ENCODE measurements at regions not wholly inside any gene's neighbourhood (a gene's known extent, or its start where the extent isn't known, plus 50 kb on each side); places are given as distances from the start of the nearest gene placed in this dataset.

DNA sequence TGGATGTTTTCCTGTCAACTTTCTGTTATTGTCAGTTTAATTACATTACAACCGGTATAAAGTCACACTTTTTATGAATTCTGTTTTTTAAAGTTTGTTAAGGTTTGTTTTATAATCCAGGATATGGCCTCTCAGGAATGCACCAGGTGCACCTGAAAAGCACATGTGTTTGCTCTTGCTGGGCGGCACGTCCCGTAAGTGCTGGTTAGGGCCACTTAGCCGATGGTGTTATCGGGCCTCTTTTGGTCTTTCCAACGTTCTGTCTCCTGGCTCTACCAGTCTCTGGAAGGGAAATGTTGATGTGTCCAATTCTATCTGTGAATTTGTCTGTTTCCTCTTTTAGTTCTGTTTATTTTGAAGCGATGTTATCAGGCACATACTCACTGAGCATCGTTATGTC lies 695.7 kb downstream of the BRD1 start:
- intact Hi-C loops (cut with micrococcal nuclease) = no loop called here
- Histone ChIP-seq H3K4me3 (ENCODE audit: low read length) (no peak overlapping the region), H3K36me3 (ENCODE audit: control insufficient read depth, insufficient read depth, low read length) (no peaks in the 10 kb centered on the region), H3K4me1 (ENCODE audit: control insufficient read depth, insufficient read depth, low read length) (no peaks in the 10 kb centered on the region), H3K9me3 (ENCODE audit: control insufficient read depth, insufficient read depth, low read length) (no peaks in the 10 kb centered on the region), H3K27ac (ENCODE audit: low read length) (no peak overlapping the region), H3K27me3 (ENCODE audit: control insufficient read depth, insufficient read depth, low read length) (no peaks in the 10 kb centered on the region)
- DNase-seq (no peak), ATAC-seq (no peak)
- TF ChIP-seq CTCF (IDR thresholded peaks at IDR 0.05) = no peak
- H3K36me3 Mint-ChIP-seq = no peaks in the 10 kb centered on the region
- no peaks in the 10 kb centered on the region for H3K4me1 Mint-ChIP-seq
- no peak overlapping the region for H3K27ac Mint-ChIP-seq
- H3K4me3 Mint-ChIP-seq = no peak overlapping the region
- WGBS (ENCODE audit: insufficient coverage) = 56% methylated on average over 9 of the region's 9 CpGs
- H3K27me3 Mint-ChIP-seq (ENCODE audit: low read depth in 2 of 2) = peaks cover 0 to 9% of the 10 kb centered on the region in 2 donors
- H3K9me3 Mint-ChIP-seq = no peaks in the 10 kb centered on the region

DNA sequence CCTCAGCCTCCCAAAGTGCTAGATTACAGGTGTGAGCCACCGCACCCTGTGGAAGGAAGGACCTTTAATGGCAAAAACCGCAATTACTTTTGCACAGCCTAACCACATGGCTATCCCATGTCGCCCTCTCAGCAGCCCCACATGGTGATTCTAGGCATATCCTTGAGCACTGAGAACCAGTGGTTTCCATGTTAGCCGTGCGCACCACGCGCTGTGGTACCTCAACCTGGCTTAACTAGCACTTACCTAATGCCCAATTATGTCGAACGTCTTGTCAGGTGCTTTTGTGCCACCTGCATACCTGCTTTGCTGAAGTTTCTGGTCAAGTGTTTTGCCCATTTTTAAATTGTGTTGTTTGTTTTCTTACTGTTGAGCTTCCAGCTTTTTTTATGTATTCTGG lies 697.9 kb downstream of the BRD1 start:
- no peaks in the 10 kb centered on the region for H3K4me1 Mint-ChIP-seq
- H3K27me3 ChIP-seq (ENCODE audit: control insufficient read depth, insufficient read depth, low read length) = no peaks in the 10 kb centered on the region
- peaks cover 0 to 7% of the 10 kb centered on the region in 2 donors for H3K27me3 Mint-ChIP-seq (ENCODE audit: low read depth in 2 of 2)
- TF ChIP-seq CTCF (IDR thresholded peaks at IDR 0.05) = no peak
- H3K27ac ChIP-seq (ENCODE audit: low read length) = no peak overlapping the region
- no peak overlapping the region for H3K4me3 ChIP-seq (ENCODE audit: low read length)
- no peak for DNase-seq
- H3K9me3 Mint-ChIP-seq = no peaks in the 10 kb centered on the region
- 93% methylated on average over 9 of the region's 9 CpGs for WGBS (ENCODE audit: insufficient coverage)
- no peak for ATAC-seq
- H3K27ac Mint-ChIP-seq = no peak overlapping the region
- H3K36me3 ChIP-seq (ENCODE audit: control insufficient read depth, insufficient read depth, low read length) = no peaks in the 10 kb centered on the region
- H3K9me3 ChIP-seq (ENCODE audit: control insufficient read depth, insufficient read depth, low read length) = no peaks in the 10 kb centered on the region
- intact Hi-C loops (cut with micrococcal nuclease) = no loop called here
- H3K36me3 Mint-ChIP-seq = no peaks in the 10 kb centered on the region
- no peak overlapping the region for H3K4me3 Mint-ChIP-seq
- no peaks in the 10 kb centered on the region for H3K4me1 ChIP-seq (ENCODE audit: control insufficient read depth, insufficient read depth, low read length)

DNA sequence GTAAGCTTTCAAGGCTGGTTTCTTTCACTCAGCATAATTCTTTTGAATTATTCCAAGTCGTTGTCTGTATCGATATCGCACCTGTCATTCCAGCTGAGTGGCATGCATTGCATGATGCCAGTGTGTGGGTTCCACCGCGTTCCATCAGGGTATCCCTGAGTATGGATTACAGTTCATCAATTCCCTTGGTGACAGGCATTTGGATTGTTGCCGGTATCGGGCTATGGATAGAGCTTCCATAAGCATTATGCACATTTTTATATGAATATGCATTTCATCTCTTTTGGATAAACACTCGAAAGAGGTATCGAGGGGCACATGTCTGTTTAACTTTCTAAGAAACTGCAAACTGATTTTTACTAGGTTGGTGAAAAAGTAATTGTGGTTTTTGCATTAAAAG lies 698.8 kb downstream of the BRD1 start:
- Mint-ChIP-seq H3K27me3 (ENCODE audit: low read depth in 2 of 2) (peaks cover 4 to 8% of the 10 kb centered on the region in 2 donors), H3K27ac (no peak overlapping the region), H3K9me3 (no peaks in the 10 kb centered on the region), H3K4me1 (no peaks in the 10 kb centered on the region), H3K4me3 (no peak overlapping the region), H3K36me3 (no peaks in the 10 kb centered on the region)
- H3K36me3 ChIP-seq (ENCODE audit: control insufficient read depth, insufficient read depth, low read length) = no peaks in the 10 kb centered on the region
- DNase-seq (no peak), ATAC-seq (no peak)
- intact Hi-C loops (cut with micrococcal nuclease) = no loop called here
- no peak overlapping the region for H3K27ac ChIP-seq (ENCODE audit: low read length)
- no peak overlapping the region for H3K4me3 ChIP-seq (ENCODE audit: low read length)
- WGBS (ENCODE audit: insufficient coverage) = 97% methylated on average over 7 of the region's 9 CpGs
- no peaks in the 10 kb centered on the region for H3K27me3 ChIP-seq (ENCODE audit: control insufficient read depth, insufficient read depth, low read length)
- H3K4me1 ChIP-seq (ENCODE audit: control insufficient read depth, insufficient read depth, low read length) = no peaks in the 10 kb centered on the region
- TF ChIP-seq CTCF (IDR thresholded peaks at IDR 0.05) = no peak
- no peaks in the 10 kb centered on the region for H3K9me3 ChIP-seq (ENCODE audit: control insufficient read depth, insufficient read depth, low read length)

DNA sequence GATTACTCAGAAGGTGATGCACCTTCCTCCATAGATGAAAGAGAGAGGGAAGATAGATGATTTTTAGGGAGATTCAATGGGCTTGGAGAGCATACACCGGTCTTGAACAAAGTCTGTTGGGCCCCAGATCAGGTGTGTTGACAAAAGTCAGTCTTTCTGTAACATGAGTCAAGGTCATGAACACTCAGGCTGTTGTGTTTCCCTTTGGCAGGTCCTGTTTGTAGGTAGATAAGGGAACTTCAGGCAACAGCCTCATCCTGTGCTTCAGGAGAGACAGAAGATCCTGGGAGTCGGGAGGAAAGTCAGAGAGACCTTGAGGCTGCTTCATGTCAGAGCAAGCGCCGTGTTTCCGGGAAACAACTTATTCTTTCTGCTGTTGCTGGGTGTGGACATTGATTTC lies 703.1 kb downstream of the BRD1 start:
- Histone ChIP-seq H3K9me3 (ENCODE audit: control insufficient read depth, insufficient read depth, low read length) (no peaks in the 10 kb centered on the region), H3K27ac (ENCODE audit: low read length) (no peak overlapping the region), H3K36me3 (ENCODE audit: control insufficient read depth, insufficient read depth, low read length) (no peaks in the 10 kb centered on the region), H3K27me3 (ENCODE audit: control insufficient read depth, insufficient read depth, low read length) (no peaks in the 10 kb centered on the region), H3K4me3 (ENCODE audit: low read length) (no peak overlapping the region), H3K4me1 (ENCODE audit: control insufficient read depth, insufficient read depth, low read length) (no peaks in the 10 kb centered on the region)
- H3K36me3 Mint-ChIP-seq = no peaks in the 10 kb centered on the region
- no peak for ATAC-seq
- H3K9me3 Mint-ChIP-seq = no peaks in the 10 kb centered on the region
- no peak overlapping the region for H3K27ac Mint-ChIP-seq
- no peak for DNase-seq
- no peak for TF ChIP-seq CTCF (IDR thresholded peaks at IDR 0.05)
- WGBS (ENCODE audit: insufficient coverage) = 89% methylated on average over 5 of the region's 5 CpGs
- intact Hi-C loops (cut with micrococcal nuclease) = no loop called here
- H3K27me3 Mint-ChIP-seq (ENCODE audit: low read depth in 2 of 2) = peaks cover 5 to 11% of the 10 kb centered on the region in 2 donors
- no peak overlapping the region for H3K4me3 Mint-ChIP-seq
- no peaks in the 10 kb centered on the region for H3K4me1 Mint-ChIP-seq
